ENCODE measurements at regions not wholly inside any gene's neighbourhood (a gene's known extent, or its start where the extent isn't known, plus 50 kb on each side); places are given as distances from the start of the nearest gene placed in this dataset.

GRCh38 chr6:122297010-122297409, 102.4 kb upstream of the HSF2 start:
- H4K20me1 ChIP-seq (ENCODE audit: insufficient read depth, low read length): no peaks in the 10 kb centered on the region
- H3K9me3 ChIP-seq (ENCODE audit: low read length): no peaks in the 10 kb centered on the region
- no TSS peak for BruUV-seq (replicated peaks)
- no peaks in the 10 kb centered on the region for H3K79me2 ChIP-seq (ENCODE audit: insufficient read depth, low read length)
- H3K4me3 ChIP-seq (replicated peaks in 1 of 3; ENCODE audit: insufficient read depth in 1 of 3, low read depth in 2 of 3, low read length in 3 of 3): no peak overlapping the region
- in situ Hi-C loops (cut with HindIII; ENCODE audit: extremely low pct_ligation_motif_present, low pct_unique_long_range_greater_than_20kb): no loop called here
- peaks cover 0 to under 1% of the 10 kb centered on the region in 2 experiments; a peak in 1 of 5 replicates for H3K27me3 ChIP-seq (ENCODE audit: control insufficient read depth in 1 of 2, insufficient read depth in 2 of 2, low read length in 2 of 2)
- FAIRE-seq (no peak), ATAC-seq (no peak), DNase-seq (ENCODE audit: low spot score) (no peak)
- no peak overlapping the region for H3K4me2 ChIP-seq (ENCODE audit: low read depth, low read length)
- 22% methylated on average over 2 of the region's 2 CpGs for WGBS (ENCODE audit: low lambda C conversion rate)
- ChIA-PET CTCF (ENCODE audit: low intra/inter-chr PET ratio, low total read pairs) (no interaction called here), POLR2A (no interaction called here)
- no peak overlapping the region for H2AFZ ChIP-seq (ENCODE audit: low read length)
- TF ChIP-seq EED (CRISPR knock-in tag; IDR thresholded peaks at IDR 0.05) (no peak), SRSF1 (optimal IDR thresholded peaks at IDR 0.05; ENCODE audit: low read depth, low read length) (no peak), HDAC1 (CRISPR knock-in tag; IDR thresholded peaks at IDR 0.05) (no peak), ZSCAN9 (CRISPR knock-in tag; IDR thresholded peaks at IDR 0.05; ENCODE audit: borderline replicate concordance) (no peak), ZNF44 (CRISPR knock-in tag; IDR thresholded peaks at IDR 0.05) (no peak), CHD2 (IDR thresholded peaks at IDR 0.05; ENCODE audit: low read depth, low read length) (no peak), ZNF317 (CRISPR knock-in tag; IDR thresholded peaks at IDR 0.05) (no peak), KIAA2018 (CRISPR knock-in tag; IDR thresholded peaks at IDR 0.05; ENCODE audit: borderline replicate concordance) (no peak)
- H3K4me1 ChIP-seq (ENCODE audit: insufficient read depth, low read length): no peaks in the 10 kb centered on the region
- no peak overlapping the region for H3K9ac ChIP-seq (ENCODE audit: insufficient read depth, low read depth, low read length)
- H3K27ac ChIP-seq (ENCODE audit: extremely low read length, insufficient read depth, low read length): no peak overlapping the region
- intact Hi-C loops (cut with micrococcal nuclease; ENCODE audit: unreplicated experiment): no loop called here
- no peaks in the 10 kb centered on the region for H3K36me3 ChIP-seq (replicated peaks in 1 of 2; ENCODE audit: control insufficient read depth in 1 of 2, insufficient read depth in 2 of 2, low read length in 2 of 2)
